HepG2 (cell line): ENCODE measurements at regions not wholly inside any gene's neighbourhood (a gene's known extent, or its start where the extent isn't known, plus 50 kb on each side); places are given as distances from the start of the nearest gene placed in this dataset.

Experiments
- EHMT2 ChIP-seq: fragments of 200-600 bp; sonication (generic); IDR thresholded peaks from 2 replicates; pipeline ENCODE4 v1.7.0; 2017; ENCODE audit warnings: antibody characterized with exemption, low read depth, low read length, borderline replicate concordance
- ELK4 ChIP-seq: sonication (generic); formaldehyde crosslinking; IDR thresholded peaks from 2 replicates; pipeline ENCODE4 v1.9.0; 2021; ENCODE audit warnings: missing genetic modification reagents, borderline replicate concordance
- FOSL1 ChIP-seq: sonication (generic); formaldehyde crosslinking; IDR thresholded peaks from 2 replicates; pipeline ENCODE4 v1.9.0; 2021; ENCODE audit warnings: missing genetic modification reagents, borderline replicate concordance
- GPN1 ChIP-seq: sonication (generic); formaldehyde crosslinking; IDR thresholded peaks from 2 replicates; pipeline ENCODE4 v1.5.1; 2020; ENCODE audit warnings: missing genetic modification reagents, borderline replicate concordance
- HOXA7 ChIP-seq: sonication (generic); formaldehyde crosslinking; IDR thresholded peaks from 2 replicates; pipeline ENCODE4 v1.8.1; 2022; ENCODE audit warnings: mild to moderate bottlenecking, missing genetic modification reagents, moderate library complexity
- KDM6A ChIP-seq: IDR thresholded peaks from 2 replicates; pipeline ENCODE4 v1.6.1; 2016; ENCODE audit warnings: low read depth
- KLF11 ChIP-seq: IDR thresholded peaks from 2 replicates; pipeline ENCODE4 v1.6.1; 2016; ENCODE audit warnings: missing compliant biosample characterization
- PHB2 ChIP-seq: fragments of 450-650 bp; IDR thresholded peaks from 2 replicates; pipeline ENCODE4 v1.6.1; 2018; ENCODE audit not compliant: partially characterized antibody
- RBM22 ChIP-seq: fragments of 200-400 bp; formaldehyde crosslinking; optimal IDR thresholded peaks from 2 replicates; pipeline ENCODE3; 2017; ENCODE audit warnings: mild to moderate bottlenecking, low read length, moderate library complexity
- REXO4 ChIP-seq: sonication (generic); formaldehyde crosslinking; IDR thresholded peaks from 2 replicates; pipeline ENCODE4 v1.8.0; 2022; ENCODE audit warnings: missing genetic modification reagents, mild to moderate bottlenecking, borderline replicate concordance
- TFE3 ChIP-seq: IDR thresholded peaks from 2 replicates; pipeline ENCODE4 v1.6.1; 2016
- THAP11 ChIP-seq: IDR thresholded peaks from 2 replicates; pipeline ENCODE4 v1.6.1; 2016; ENCODE audit warnings: missing biosample characterization, missing genetic modification reagents
- TOPORS ChIP-seq: sonication (generic); formaldehyde crosslinking; IDR thresholded peaks from 2 replicates; pipeline ENCODE4 v1.8.0; 2023; ENCODE audit warnings: mild to moderate bottlenecking, missing genetic modification reagents
- TP53 ChIP-seq: sonication (generic); formaldehyde crosslinking; conservative IDR thresholded peaks from 2 replicates; pipeline ENCODE4 v1.4.0; 2020; ENCODE audit warnings: missing genetic modification reagents
- U2AF2 ChIP-seq: fragments of 200-400 bp; formaldehyde crosslinking; IDR thresholded peaks from 2 replicates; pipeline ENCODE4 v1.6.1; 2017; ENCODE audit warnings: low read depth, mild to moderate bottlenecking, low read length
- USF2 ChIP-seq, 2 experiments: sonication (generic) in 1 of 2; formaldehyde crosslinking in 1 of 2; IDR thresholded peaks; 2 replicates each; pipeline versions ENCODE4 v1.5.1 to v1.6.1; 2011 to 2020; ENCODE audit warnings: borderline replicate concordance in 1 of 2, low read depth in 1 of 2, low read length in 1 of 2, mild to moderate bottlenecking in 1 of 2, missing genetic modification reagents in 1 of 2, moderate library complexity in 1 of 2
- ZFP90 ChIP-seq: sonication (generic); formaldehyde crosslinking; IDR thresholded peaks from 2 replicates; pipeline ENCODE4 v1.8.0; 2022; ENCODE audit warnings: missing genetic modification reagents, mild to moderate bottlenecking, inconsistent platforms, borderline replicate concordance
- ZKSCAN8 ChIP-seq: IDR thresholded peaks from 2 replicates; pipeline ENCODE4 v1.6.1; 2016; ENCODE audit warnings: borderline replicate concordance, missing genetic modification reagents, missing compliant biosample characterization
- ZNF205 ChIP-seq: IDR thresholded peaks from 2 replicates; pipeline ENCODE4 v1.6.1; 2018; ENCODE audit warnings: missing biosample characterization, missing genetic modification reagents
- ZNF614 ChIP-seq: IDR thresholded peaks from 2 replicates; pipeline ENCODE4 v1.6.1; 2018; ENCODE audit warnings: missing biosample characterization, missing genetic modification reagents, inconsistent platforms, borderline replicate concordance
- ZNF792 ChIP-seq: IDR thresholded peaks from 2 replicates; pipeline ENCODE4 v1.6.1; 2016
- TF ChIP-seq, protein P1 (sequence below): sonication (generic); formaldehyde crosslinking; IDR thresholded peaks from 2 replicates; pipeline ENCODE4 v1.4.0; 2020; ENCODE audit warnings: missing genetic modification reagents, borderline replicate concordance
- TF ChIP-seq, protein P2 (sequence below): sonication (generic); formaldehyde crosslinking; IDR thresholded peaks from 2 replicates; pipeline ENCODE4 v1.8.0; 2022; ENCODE audit warnings: low read depth, missing genetic modification reagents

- TF ChIP-seq, protein P1, sequence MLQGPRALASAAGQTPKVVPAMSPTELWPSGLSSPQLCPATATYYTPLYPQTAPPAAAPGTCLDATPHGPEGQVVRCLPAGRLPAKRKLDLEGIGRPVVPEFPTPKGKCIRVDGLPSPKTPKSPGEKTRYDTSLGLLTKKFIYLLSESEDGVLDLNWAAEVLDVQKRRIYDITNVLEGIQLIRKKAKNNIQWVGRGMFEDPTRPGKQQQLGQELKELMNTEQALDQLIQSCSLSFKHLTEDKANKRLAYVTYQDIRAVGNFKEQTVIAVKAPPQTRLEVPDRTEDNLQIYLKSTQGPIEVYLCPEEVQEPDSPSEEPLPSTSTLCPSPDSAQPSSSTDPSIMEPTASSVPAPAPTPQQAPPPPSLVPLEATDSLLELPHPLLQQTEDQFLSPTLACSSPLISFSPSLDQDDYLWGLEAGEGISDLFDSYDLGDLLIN (CRISPR knock-in tag): no peak
- TF ChIP-seq THAP11 (CRISPR knock-in tag): 0 out of 2 replicates have a peak, but pooled peaks have one; percentile 39
- no peak for TF ChIP-seq KLF11 (CRISPR knock-in tag)
- 0 out of 2 replicates have a peak, but pooled peaks have one; percentile 43 for TF ChIP-seq EHMT2
- TF ChIP-seq ZNF205 (CRISPR knock-in tag): peak; percentile 60; the same call in 1 of the 2 replicates
- TF ChIP-seq TFE3: no peak
- TF ChIP-seq TOPORS: 0 out of 2 replicates have a peak, but pooled peaks have one; percentile 48
- no peak for TF ChIP-seq USF2 (IDR thresholded peaks at IDR 0.05; ENCODE audit: low read depth, low read length)
- no peak for TF ChIP-seq USF2 (CRISPR knock-in tag; IDR thresholded peaks at IDR 0.05; ENCODE audit: borderline replicate concordance)
- peak; percentile 77 for TF ChIP-seq ZNF792
- no peak for TF ChIP-seq KDM6A (CRISPR knock-in tag)
- peak; percentile 62; the same call in 1 of the 2 replicates for TF ChIP-seq ZNF614
- no peak for TF ChIP-seq GPN1
- TF ChIP-seq PHB2: no peak
- TF ChIP-seq, protein P2, sequence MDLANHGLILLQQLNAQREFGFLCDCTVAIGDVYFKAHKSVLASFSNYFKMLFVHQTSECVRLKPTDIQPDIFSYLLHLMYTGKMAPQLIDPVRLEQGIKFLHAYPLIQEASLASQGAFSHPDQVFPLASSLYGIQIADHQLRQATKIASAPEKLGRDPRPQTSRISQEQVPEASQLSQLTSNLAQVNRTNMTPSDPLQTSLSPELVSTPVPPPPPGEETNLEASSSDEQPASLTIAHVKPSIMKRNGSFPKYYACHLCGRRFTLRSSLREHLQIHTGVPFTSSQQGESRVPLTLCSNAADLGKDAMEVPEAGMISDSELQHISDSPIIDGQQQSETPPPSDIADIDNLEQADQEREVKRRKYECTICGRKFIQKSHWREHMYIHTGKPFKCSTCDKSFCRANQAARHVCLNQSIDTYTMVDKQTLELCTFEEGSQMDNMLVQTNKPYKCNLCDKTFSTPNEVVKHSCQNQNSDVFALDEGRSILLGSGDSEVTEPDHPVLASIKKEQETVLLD (CRISPR knock-in tag): no peak
- TF ChIP-seq FOSL1: no peak
- no peak for TF ChIP-seq REXO4
- no peak for TF ChIP-seq U2AF2
- no peak for TF ChIP-seq ZFP90 (CRISPR knock-in tag)
- TF ChIP-seq ELK4 (CRISPR knock-in tag): no peak
- TF ChIP-seq TP53 (CRISPR knock-in tag): no peak
- TF ChIP-seq ZKSCAN8 (CRISPR knock-in tag): no peak
- TF ChIP-seq HOXA7: no peak
- TF ChIP-seq RBM22: peak; percentile 79
These were observed 60.2 kb upstream of the CFAP126 start (continued) for GRCh38 chr1:161427733-161428516.
